ENCODE measurements at regions not wholly inside any gene's neighbourhood (a gene's known extent, or its start where the extent isn't known, plus 50 kb on each side); places are given as distances from the start of the nearest gene placed in this dataset.

DNA sequence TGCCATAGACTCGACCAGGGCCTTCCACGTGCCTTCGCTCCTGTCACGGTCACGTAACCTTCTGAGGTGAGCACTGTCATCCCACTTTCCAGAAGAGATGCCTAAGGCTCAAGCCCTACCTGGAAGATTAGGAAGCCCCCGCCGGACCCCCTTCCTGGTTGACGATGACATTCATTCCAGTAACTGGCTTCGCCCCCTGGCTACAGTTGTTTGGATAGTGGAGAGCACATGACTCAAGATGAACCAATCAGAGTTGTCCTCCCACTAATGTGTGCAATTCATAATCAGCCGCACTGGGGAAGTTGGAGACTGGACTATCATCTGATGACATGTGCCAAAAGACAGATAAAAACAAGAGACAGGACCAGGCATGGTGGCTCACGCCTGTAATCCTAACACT is 104.0 kb upstream of the GJB5 start:
- no peaks in the 10 kb centered on the region for H3K9me3 Mint-ChIP-seq
- no peak overlapping the region for H3K27ac Mint-ChIP-seq
- H3K27me3 Mint-ChIP-seq (ENCODE audit: low read depth) = peaks cover 2% of the 10 kb centered on the region
- no peaks in the 10 kb centered on the region for H3K36me3 Mint-ChIP-seq (ENCODE audit: low read depth)
- no peak overlapping the region for H3K4me3 Mint-ChIP-seq
- no peaks in the 10 kb centered on the region for H3K4me1 Mint-ChIP-seq (ENCODE audit: low read depth)
- no peak for DNase-seq (ENCODE audit: low spot score)

DNA sequence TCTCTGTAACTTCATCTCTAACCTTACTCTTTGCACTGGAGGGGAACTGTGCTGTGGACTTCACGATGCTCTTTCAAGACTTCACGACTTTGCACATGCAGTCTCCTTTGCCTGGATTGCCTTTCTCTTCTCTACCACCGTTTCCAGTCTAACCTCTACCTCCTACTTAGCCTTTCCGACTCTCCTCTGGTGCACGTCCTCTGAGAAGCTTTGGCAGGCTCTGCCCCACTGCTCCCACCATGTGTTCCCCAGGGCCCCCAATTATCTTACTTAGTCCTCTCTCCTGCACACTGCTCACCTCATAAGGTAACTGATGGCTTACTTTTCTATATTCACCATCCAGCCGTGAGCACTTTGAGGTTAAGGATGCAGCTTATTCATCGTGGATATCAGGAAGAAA is 101.7 kb upstream of the GJB5 start:
- no peak for DNase-seq (ENCODE audit: low spot score)
- Mint-ChIP-seq H3K27ac (no peak overlapping the region), H3K9me3 (no peaks in the 10 kb centered on the region), H3K27me3 (ENCODE audit: low read depth) (no peaks in the 10 kb centered on the region), H3K4me1 (ENCODE audit: low read depth) (no peaks in the 10 kb centered on the region), H3K4me3 (no peak overlapping the region), H3K36me3 (ENCODE audit: low read depth) (no peaks in the 10 kb centered on the region)

DNA sequence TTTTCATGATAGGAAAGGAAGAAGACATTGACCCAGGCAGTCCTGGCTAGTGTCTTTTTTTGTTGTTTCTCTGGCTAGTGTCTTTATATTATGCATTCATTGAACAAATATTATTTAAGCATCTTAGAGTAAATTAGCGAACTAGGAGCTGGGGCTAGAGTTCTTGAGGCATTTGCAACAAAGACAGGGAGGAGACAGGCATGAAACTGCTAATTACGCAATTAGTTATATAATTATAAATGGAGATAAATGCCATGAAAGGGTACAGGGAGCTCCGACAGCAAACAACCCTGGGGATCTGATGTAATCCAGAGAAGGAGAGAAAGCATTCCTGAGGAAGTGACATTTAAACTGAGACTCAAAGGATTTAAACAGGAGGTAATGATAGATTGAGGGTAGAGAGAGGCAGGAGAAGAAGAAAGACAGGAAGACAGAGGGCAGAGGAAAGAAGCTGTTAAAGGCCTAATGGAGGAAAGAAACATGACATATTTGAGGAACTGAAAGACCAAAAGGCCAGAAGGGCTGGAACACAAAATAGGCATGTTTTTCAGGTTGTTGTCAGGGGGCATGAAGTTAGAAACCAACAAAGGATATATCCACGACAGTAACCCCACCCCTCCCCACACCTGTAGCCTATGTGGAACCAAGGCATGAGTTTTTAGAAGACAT is 99.5 kb upstream of the GJB5 start:
- H3K27me3 Mint-ChIP-seq (ENCODE audit: low read depth) = no peaks in the 10 kb centered on the region
- no peak for DNase-seq (ENCODE audit: low spot score)
- H3K36me3 Mint-ChIP-seq (ENCODE audit: low read depth) = no peaks in the 10 kb centered on the region
- no peak overlapping the region for H3K4me3 Mint-ChIP-seq
- no peaks in the 10 kb centered on the region for H3K9me3 Mint-ChIP-seq
- H3K4me1 Mint-ChIP-seq (ENCODE audit: low read depth) = no peaks in the 10 kb centered on the region
- H3K27ac Mint-ChIP-seq = no peak overlapping the region

DNA sequence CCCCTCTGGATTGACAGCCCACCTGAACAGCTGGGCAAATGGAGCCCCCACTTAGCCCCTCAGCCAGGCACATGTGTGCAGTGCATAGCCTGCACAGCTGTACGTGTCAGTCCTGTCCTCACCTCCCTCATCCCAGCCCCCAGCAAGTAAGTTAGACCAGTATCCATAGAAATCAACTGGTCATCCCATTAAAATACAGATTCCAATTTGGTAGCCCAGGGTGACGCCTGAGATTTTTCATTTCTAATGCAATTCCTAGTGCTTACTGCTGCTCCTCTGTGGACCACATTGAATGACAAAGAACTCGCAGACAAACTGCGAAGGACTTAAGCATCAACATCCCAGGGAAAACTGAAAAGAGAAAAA is 99.0 kb upstream of the GJB5 start:
- no peaks in the 10 kb centered on the region for H3K9me3 Mint-ChIP-seq
- no peak overlapping the region for H3K4me3 Mint-ChIP-seq
- H3K27me3 Mint-ChIP-seq (ENCODE audit: low read depth) = no peaks in the 10 kb centered on the region
- no peaks in the 10 kb centered on the region for H3K4me1 Mint-ChIP-seq (ENCODE audit: low read depth)
- no peak for DNase-seq (ENCODE audit: low spot score)
- no peaks in the 10 kb centered on the region for H3K36me3 Mint-ChIP-seq (ENCODE audit: low read depth)
- H3K27ac Mint-ChIP-seq = no peak overlapping the region

DNA sequence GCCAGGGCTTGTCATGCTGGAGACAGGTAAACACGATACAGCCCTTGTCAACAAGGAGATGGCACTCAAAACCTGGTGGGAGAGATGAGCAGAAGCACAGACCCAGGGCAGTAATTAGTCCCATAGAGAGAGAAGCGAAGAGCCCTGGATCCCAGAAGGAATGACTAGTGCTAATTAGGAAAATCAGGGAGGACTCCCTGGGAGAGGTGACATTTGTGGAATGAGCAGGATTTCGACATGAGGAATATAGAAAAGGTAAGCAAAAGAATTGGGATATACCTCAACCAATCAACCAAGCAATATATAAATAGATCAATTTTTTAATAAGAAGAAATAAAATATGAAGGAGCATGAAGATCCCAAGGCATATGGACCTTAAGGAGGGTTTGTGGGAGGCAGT is 98.5 kb upstream of the GJB5 start:
- no peaks in the 10 kb centered on the region for H3K27me3 Mint-ChIP-seq (ENCODE audit: low read depth)
- DNase-seq (ENCODE audit: low spot score) = no peak
- H3K36me3 Mint-ChIP-seq (ENCODE audit: low read depth) = no peaks in the 10 kb centered on the region
- H3K4me3 Mint-ChIP-seq = no peak overlapping the region
- H3K9me3 Mint-ChIP-seq = no peaks in the 10 kb centered on the region
- no peak overlapping the region for H3K27ac Mint-ChIP-seq
- H3K4me1 Mint-ChIP-seq (ENCODE audit: low read depth) = no peaks in the 10 kb centered on the region

DNA sequence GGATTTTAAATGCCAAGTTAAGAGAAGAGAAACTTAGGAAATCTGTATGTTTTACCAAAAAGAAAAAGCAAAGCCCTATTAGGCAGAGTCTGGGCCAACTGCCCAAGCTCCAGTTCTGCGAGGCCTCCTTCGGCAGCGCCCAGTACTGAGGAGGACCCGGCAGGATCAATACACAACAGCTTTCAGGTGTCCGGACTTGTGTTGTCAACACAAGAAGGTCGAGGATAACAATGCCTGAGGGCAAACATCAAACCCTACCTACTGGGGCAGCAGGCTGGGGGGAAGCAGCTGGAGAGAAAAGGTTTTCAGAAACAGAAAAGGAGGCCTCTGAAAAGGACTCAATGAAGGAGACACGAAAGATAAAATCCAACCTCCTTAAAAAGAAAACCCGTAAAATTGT is 98.1 kb upstream of the GJB5 start:
- no peak overlapping the region for H3K27ac Mint-ChIP-seq
- no peaks in the 10 kb centered on the region for H3K36me3 Mint-ChIP-seq (ENCODE audit: low read depth)
- DNase-seq (ENCODE audit: low spot score) = no peak
- H3K9me3 Mint-ChIP-seq = no peaks in the 10 kb centered on the region
- H3K4me1 Mint-ChIP-seq (ENCODE audit: low read depth) = no peaks in the 10 kb centered on the region
- no peaks in the 10 kb centered on the region for H3K27me3 Mint-ChIP-seq (ENCODE audit: low read depth)
- no peak overlapping the region for H3K4me3 Mint-ChIP-seq

DNA sequence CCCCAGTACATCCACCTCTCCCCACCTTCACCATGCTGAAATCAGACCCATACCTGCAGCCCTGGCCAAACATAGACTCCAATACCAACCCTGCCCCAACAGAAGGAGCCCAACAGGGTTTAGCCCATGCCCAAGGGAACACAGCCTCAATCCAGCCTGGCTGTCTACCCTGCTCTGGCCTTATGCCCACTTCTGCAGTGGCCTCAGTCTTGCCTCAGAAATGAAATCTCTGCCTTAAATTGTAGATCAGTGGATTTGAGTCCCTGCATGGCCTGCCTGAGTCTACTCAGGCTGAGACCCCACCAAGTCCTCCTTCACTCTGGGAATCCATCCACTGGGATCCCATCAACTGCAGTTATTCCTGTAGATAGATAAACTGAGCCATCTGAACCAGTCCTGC is 97.6 kb upstream of the GJB5 start:
- Mint-ChIP-seq H3K9me3 (no peaks in the 10 kb centered on the region), H3K27ac (no peak overlapping the region), H3K36me3 (ENCODE audit: low read depth) (no peaks in the 10 kb centered on the region), H3K4me1 (ENCODE audit: low read depth) (no peaks in the 10 kb centered on the region), H3K27me3 (ENCODE audit: low read depth) (peaks cover 1% of the 10 kb centered on the region), H3K4me3 (no peak overlapping the region)
- no peak for DNase-seq (ENCODE audit: low spot score)

DNA sequence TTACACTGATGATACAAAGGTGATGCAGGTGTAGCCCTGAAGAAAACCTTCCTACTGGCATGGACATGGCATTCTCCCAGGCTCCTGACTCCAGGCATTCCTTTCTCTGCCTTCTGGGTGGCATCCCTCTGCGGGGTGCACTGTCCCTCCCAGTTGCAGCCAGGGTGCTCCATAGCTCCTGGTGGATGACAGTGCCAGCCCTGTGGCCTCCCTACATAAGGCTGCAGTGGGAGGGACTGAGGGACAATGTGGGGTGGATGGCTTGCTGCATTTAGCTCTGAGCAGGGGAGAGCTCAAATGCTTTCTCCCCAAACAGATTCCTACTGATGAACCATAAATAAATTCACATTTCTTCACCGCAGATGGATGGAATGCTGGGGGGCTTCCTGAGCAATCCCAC is 97.0 kb upstream of the GJB5 start:
- Mint-ChIP-seq H3K9me3 (no peaks in the 10 kb centered on the region), H3K27ac (no peak overlapping the region), H3K4me3 (no peak overlapping the region), H3K36me3 (ENCODE audit: low read depth) (no peaks in the 10 kb centered on the region), H3K27me3 (ENCODE audit: low read depth) (peaks cover 3% of the 10 kb centered on the region), H3K4me1 (ENCODE audit: low read depth) (no peaks in the 10 kb centered on the region)
- DNase-seq (ENCODE audit: low spot score) = no peak

DNA sequence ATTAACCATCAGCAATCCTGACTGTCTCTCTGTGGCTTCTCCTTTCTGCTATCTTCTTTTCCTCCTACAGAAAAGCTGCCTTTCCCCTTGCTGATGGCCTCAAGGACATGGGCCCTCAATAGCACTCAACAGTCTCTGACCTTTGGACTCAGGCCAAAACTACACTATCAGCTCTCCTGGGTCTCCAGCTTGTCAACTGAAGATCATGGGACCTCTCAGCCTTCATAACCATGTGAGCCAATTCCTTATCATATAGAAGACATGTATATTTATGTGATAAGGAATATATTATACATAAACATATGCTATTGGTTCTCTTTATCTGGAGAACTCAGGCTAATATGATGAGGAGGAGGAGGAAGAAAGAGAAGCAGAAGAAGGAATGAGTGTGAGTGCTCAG is 91.8 kb upstream of the GJB5 start:
- H3K4me3 Mint-ChIP-seq = no peak overlapping the region
- no peaks in the 10 kb centered on the region for H3K9me3 Mint-ChIP-seq
- H3K27ac Mint-ChIP-seq = no peak overlapping the region
- peaks cover 3% of the 10 kb centered on the region for H3K27me3 Mint-ChIP-seq (ENCODE audit: low read depth)
- DNase-seq (ENCODE audit: low spot score) = no peak
- H3K4me1 Mint-ChIP-seq (ENCODE audit: low read depth) = no peaks in the 10 kb centered on the region
- H3K36me3 Mint-ChIP-seq (ENCODE audit: low read depth) = no peaks in the 10 kb centered on the region

DNA sequence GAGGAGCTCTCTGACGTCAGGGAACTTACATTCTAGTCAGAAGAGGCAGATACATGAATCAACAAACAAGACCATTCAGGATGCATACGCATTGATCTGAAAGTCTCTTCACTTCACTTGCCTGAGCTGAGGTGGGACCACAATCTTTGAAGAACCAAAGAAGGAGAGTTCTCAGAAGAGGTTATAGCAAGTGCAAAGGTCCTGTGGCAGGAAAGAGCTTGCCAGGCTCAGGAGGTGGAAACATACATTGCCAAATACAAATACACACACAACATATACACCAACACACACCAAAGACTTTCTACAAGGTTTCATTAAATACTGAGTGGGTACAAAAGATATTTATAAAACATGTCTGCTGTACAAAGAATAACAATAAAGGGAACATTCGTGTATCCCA is 86.8 kb upstream of the GJB5 start:
- DNase-seq (ENCODE audit: low spot score) = no peak
- Mint-ChIP-seq H3K36me3 (ENCODE audit: low read depth) (no peaks in the 10 kb centered on the region), H3K27ac (no peak overlapping the region), H3K27me3 (ENCODE audit: low read depth) (no peaks in the 10 kb centered on the region), H3K4me3 (no peak overlapping the region), H3K9me3 (peaks cover 4% of the 10 kb centered on the region), H3K4me1 (ENCODE audit: low read depth) (no peaks in the 10 kb centered on the region)

DNA sequence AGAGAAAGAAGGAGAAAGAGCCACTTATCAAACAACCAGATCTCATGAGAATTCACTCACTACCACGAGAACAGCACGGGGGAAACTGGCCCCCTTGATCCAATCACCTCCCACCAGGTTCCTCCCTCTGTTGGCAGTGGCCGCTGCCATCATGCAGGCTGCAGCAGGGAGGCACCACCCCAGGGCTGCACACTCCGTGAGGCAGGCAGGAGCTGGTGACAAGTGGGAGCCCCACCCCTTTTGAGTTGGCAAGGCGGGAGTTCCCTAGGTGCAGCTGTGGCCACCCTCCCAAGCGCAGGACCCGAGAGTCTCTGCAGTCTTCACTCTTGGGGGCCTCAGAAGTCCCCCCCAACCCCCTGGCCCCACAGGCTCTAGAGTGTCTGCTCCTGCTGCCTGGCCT is 83.9 kb upstream of the GJB5 start:
- no peak overlapping the region for H3K27ac Mint-ChIP-seq

DNA sequence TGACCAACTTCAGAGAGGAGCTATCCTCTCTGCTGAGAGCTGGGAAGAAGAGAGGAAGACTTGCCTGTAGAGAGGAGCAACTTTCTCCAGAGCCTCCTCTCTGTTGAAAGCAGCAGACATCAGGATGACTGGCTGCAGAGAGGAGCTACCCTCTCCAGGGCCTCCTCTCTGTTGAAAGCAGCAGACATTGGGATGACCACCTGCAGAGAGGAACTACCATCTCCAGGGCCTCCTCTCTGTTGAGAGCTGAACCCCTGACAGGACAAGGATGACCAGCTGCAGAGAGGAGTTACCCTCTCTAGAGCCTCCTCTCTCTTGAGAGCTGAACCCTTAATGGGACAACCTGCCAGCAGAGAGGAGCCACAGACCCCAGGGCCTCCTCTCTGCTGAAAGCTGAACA is 83.0 kb upstream of the GJB5 start:
- H3K27me3 Mint-ChIP-seq (ENCODE audit: low read depth) = peaks cover 4% of the 10 kb centered on the region
- H3K36me3 Mint-ChIP-seq (ENCODE audit: low read depth) = no peaks in the 10 kb centered on the region
- no peak for DNase-seq (ENCODE audit: low spot score)
- H3K27ac Mint-ChIP-seq = no peak overlapping the region
- peaks cover 4% of the 10 kb centered on the region for H3K9me3 Mint-ChIP-seq
- no peak overlapping the region for H3K4me3 Mint-ChIP-seq
- H3K4me1 Mint-ChIP-seq (ENCODE audit: low read depth) = no peaks in the 10 kb centered on the region

More for the DNA sequence above, 83.9 kb upstream of the GJB5 start:
- H3K4me3 Mint-ChIP-seq = no peak overlapping the region
- H3K27me3 Mint-ChIP-seq (ENCODE audit: low read depth) = peaks cover 2% of the 10 kb centered on the region
- DNase-seq (ENCODE audit: low spot score) = no peak
- peaks cover 4% of the 10 kb centered on the region for H3K9me3 Mint-ChIP-seq
- no peaks in the 10 kb centered on the region for H3K4me1 Mint-ChIP-seq (ENCODE audit: low read depth)
- H3K36me3 Mint-ChIP-seq (ENCODE audit: low read depth) = no peaks in the 10 kb centered on the region

DNA sequence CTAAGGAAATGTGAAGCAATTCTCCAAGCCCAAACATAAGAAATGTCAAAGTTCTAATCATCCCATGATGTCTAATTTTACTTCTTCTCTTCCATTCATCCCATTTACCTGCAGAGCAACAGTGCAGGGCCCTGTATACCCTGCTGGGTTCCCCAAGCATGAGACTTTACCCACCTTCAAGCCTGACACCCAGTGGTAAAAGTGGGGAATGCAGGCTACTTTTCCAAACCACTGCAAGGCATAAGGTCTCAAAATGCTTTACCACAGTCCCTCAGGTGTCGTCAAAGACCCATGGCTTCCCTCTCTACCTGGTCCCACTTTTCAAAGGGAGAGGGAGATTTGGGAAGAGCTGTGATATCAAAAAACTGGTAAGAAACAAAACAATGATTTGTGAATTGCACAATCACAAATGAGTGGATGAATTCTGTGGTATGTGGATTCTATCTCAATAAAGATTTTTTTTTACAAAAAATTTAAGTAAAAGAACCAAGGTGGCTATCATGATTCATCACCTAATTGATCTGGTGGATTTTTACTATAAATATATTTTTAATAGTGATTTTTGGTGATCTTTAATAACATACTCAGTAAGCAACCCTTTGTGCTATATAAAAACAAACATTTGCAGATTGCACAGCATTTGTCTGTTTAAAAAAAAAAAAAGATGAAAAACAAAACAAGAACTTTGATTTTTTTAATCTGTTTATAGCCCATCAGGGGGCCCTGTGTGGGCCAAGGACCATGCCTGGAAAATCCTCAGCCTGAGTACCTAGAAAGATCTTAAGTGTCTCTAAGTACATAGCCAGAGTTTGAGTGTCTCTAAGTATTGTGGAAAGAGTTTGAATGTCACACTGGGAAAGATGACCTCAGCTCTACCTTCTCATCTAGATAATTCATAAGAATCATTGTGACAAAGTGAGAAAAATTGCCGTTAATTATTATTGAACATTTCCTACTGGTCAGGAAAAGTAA is 73.1 kb upstream of the GJB5 start:
- no peak overlapping the region for H3K4me3 Mint-ChIP-seq
- H3K27me3 Mint-ChIP-seq (ENCODE audit: low read depth) = peaks cover 5% of the 10 kb centered on the region
- H3K4me1 Mint-ChIP-seq (ENCODE audit: low read depth) = peaks cover 9% of the 10 kb centered on the region
- H3K9me3 Mint-ChIP-seq = no peaks in the 10 kb centered on the region
- no peak overlapping the region for H3K27ac Mint-ChIP-seq
- peak; percentile 22 for DNase-seq (ENCODE audit: low spot score)
- H3K36me3 Mint-ChIP-seq (ENCODE audit: low read depth) = no peaks in the 10 kb centered on the region

DNA sequence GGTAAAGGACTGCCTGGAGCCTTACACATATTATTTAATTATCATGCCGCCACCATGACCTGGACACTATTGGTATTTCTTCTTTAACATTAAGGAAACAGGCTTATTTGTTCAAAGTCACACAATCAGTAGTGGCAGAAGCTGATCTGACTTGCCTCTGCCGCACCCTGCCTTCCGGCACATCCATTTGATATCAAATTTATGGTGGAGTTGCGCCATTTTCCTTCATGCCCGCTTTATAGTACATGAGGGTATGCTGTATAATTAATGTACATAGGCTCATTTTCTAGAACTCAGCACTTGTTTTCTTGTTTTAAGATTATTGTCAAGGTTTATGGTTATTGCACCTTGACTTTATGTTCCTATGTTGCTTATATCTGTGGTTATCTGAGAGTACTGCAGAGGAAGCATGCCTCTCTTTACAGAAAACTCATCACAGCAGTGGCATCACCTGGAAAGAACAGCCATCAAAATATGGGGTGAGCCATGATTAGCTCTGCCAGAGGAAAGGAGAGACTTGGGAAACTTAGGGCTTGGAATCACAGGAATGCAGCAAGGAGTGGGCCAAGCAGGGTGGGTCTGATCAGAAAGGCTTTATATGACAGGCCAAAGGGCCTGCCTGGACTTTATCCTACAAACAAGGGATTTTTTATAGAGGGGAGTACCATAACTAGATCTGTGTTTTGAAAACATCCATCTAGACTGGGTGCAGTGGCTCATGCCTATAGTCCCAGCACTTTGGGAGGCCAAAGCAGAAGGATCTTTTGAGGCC is 72.2 kb upstream of the GJB5 start:
- Mint-ChIP-seq H3K4me3 (no peak overlapping the region), H3K36me3 (ENCODE audit: low read depth) (no peaks in the 10 kb centered on the region), H3K4me1 (ENCODE audit: low read depth) (peaks cover 9% of the 10 kb centered on the region), H3K27ac (no peak overlapping the region), H3K27me3 (ENCODE audit: low read depth) (peaks cover 5% of the 10 kb centered on the region), H3K9me3 (no peaks in the 10 kb centered on the region)
- no peak for DNase-seq (ENCODE audit: low spot score)

Data from T-helper 2 cell treated with Interferon-gamma antibody and Interleukin-4, amounts not matched to agents 5 μg/mL and 100 μg/mL, for 36 hours (primary cell).